SK-N-SH (cell line): ENCODE measurements at regions not wholly inside any gene's neighbourhood (a gene's known extent, or its start where the extent isn't known, plus 50 kb on each side); places are given as distances from the start of the nearest gene placed in this dataset.

Experiments
- CTCF ChIA-PET: fragments of 300-600, 350-600 bp; formaldehyde crosslinking; extraction: SDS; loops from one replicate; lab custom pipeline; 2021; lab: Yijun Ruan, JAX
- POLR2A ChIA-PET: fragments of 350-600 bp; sonication (Branson Sonifier 250); formaldehyde crosslinking; extraction: SDS; loops from one replicate; lab custom pipeline; 2020; ENCODE audit warnings: antibody characterized with exemption, inconsistent platforms; lab: Yijun Ruan, JAX
- DNase-seq: peaks from one replicate; pipeline ENCODE4 v3.0.0; 2012
- H2AFZ ChIP-seq: fragments of 200-600 bp; sonication (generic); 2 replicates; pipeline ENCODE4 v1.8.1; 2016; ENCODE audit warnings: antibody characterized with exemption, mild to moderate bottlenecking, low read depth
- H3F3A ChIP-seq: fragments of 200-600 bp; sonication (generic); replicated peaks from 2 replicates; pipeline ENCODE3; 2016; ENCODE audit warnings: antibody characterized with exemption, mild to moderate bottlenecking; ENCODE audit not compliant: insufficient read depth
- H3K27ac ChIP-seq, 2 experiments: fragments of 200-500 bp in 1 of 2; fragments of 200-600 bp in 1 of 2; sonication (Bioruptor generic) in 1 of 2; sonication (generic), shearing (Covaris generic) in 1 of 2; 2 replicates each; pipeline versions ENCODE4 v1.5.1 to v1.6.1; 2014 to 2016; ENCODE audit warnings: low read depth in 2 of 2, inconsistent platforms in 1 of 2, low read length in 1 of 2, mild to moderate bottlenecking in 1 of 2, mixed read lengths in 1 of 2
- H3K27me3 ChIP-seq: fragments of 200-600 bp; sonication (generic), shearing (Covaris generic); 2 replicates; pipeline ENCODE4 v1.6.1; 2016; ENCODE audit warnings: mixed run types; ENCODE audit not compliant: insufficient read depth
- H3K36me3 ChIP-seq, 2 experiments: fragments of 200-500 bp in 1 of 2; fragments of 200-600 bp in 1 of 2; sonication (Bioruptor generic) in 1 of 2; sonication (generic) in 1 of 2; replicated peaks in 1 of 2; 2 replicates each; pipeline versions ENCODE3 to v1.5.1; 2014 to 2016; ENCODE audit warnings: low read length in 1 of 2, mild to moderate bottlenecking in 1 of 2; ENCODE audit not compliant: insufficient read depth in 2 of 2, control insufficient read depth in 1 of 2
- H3K4me1 ChIP-seq, 2 experiments: fragments of 200-500 bp in 1 of 2; fragments of 200-600 bp in 1 of 2; sonication (Bioruptor generic) in 1 of 2; sonication (generic), shearing (Covaris generic) in 1 of 2; 2 replicates each; pipeline versions ENCODE4 v1.5.1 to v1.6.1; 2014 to 2016; ENCODE audit warnings: low read depth in 1 of 2, low read length in 1 of 2, mixed run types in 1 of 2; ENCODE audit not compliant: insufficient read depth in 2 of 2, control insufficient read depth in 1 of 2
- H3K4me2 ChIP-seq: fragments of 200-600 bp; sonication (generic), shearing (Covaris generic); 2 replicates; pipeline ENCODE4 v1.6.1; 2017; ENCODE audit warnings: mixed run types
- H3K4me3 ChIP-seq, 2 experiments: fragments of 200-500 bp in 1 of 2; fragments of 200-600 bp in 1 of 2; sonication (Bioruptor generic) in 1 of 2; sonication (generic), shearing (Covaris generic) in 1 of 2; 2 replicates each; pipeline versions ENCODE4 v1.5.1 to v1.8.1; 2014 to 2016; ENCODE audit warnings: low read depth in 2 of 2, inconsistent platforms in 1 of 2, low read length in 1 of 2, mild to moderate bottlenecking in 1 of 2, mixed read lengths in 1 of 2, moderate library complexity in 1 of 2
- H3K79me2 ChIP-seq: fragments of 200-600 bp; sonication (generic); 2 replicates; pipeline ENCODE4 v1.8.1; 2017; ENCODE audit warnings: mild to moderate bottlenecking; ENCODE audit not compliant: insufficient read depth
- H3K9ac ChIP-seq: fragments of 200-600 bp; sonication (generic); 2 replicates; pipeline ENCODE4 v1.6.1; 2017; ENCODE audit warnings: mixed run types
- H3K9me2 ChIP-seq: fragments of 200-600 bp; sonication (generic); 2 replicates; pipeline ENCODE4 v1.6.1; 2017; ENCODE audit warnings: mixed run types
- H3K9me3 ChIP-seq: fragments of 200-600 bp; sonication (generic); 2 replicates; pipeline ENCODE4 v1.6.1; 2017; ENCODE audit warnings: mixed run types, mild to moderate bottlenecking, moderate library complexity
- H4K20me1 ChIP-seq: fragments of 200-600 bp; sonication (generic); 2 replicates; pipeline ENCODE4 v1.6.1; 2017; ENCODE audit warnings: mild to moderate bottlenecking, mixed run types; ENCODE audit not compliant: insufficient read depth
- CHD2 ChIP-seq: fragments of 150-350 bp; IDR thresholded peaks from 2 replicates; pipeline ENCODE4 v1.6.1; 2018; ENCODE audit warnings: low read length; ENCODE audit not compliant: partially characterized antibody
- ELF1 ChIP-seq: IDR thresholded peaks from 2 replicates; pipeline ENCODE4 v1.4.0; 2012
- FOSL2 ChIP-seq: IDR thresholded peaks from 2 replicates; pipeline ENCODE4 v1.4.0; 2012; ENCODE audit warnings: low read depth, mild to moderate bottlenecking, moderate library complexity, borderline replicate concordance
- FOXM1 ChIP-seq: IDR thresholded peaks from 2 replicates; pipeline ENCODE4 v1.4.0; 2012; ENCODE audit warnings: low read depth, mild to moderate bottlenecking
- MAX ChIP-seq: IDR thresholded peaks from 2 replicates; pipeline ENCODE4 v1.4.0; 2012; ENCODE audit warnings: low read depth
- NFIC ChIP-seq: IDR thresholded peaks from 2 replicates; pipeline ENCODE4 v1.4.0; 2012; ENCODE audit warnings: borderline replicate concordance
- PBX3 ChIP-seq: IDR thresholded peaks from 2 replicates; pipeline ENCODE4; 2012
- POLR2AphosphoS5 ChIP-seq: IDR thresholded peaks from 2 replicates; pipeline ENCODE4 v1.6.1; 2012; ENCODE audit warnings: low read depth, low read length
- RAD21 ChIP-seq: IDR thresholded peaks from 2 replicates; pipeline ENCODE4 v1.6.1; 2012; ENCODE audit warnings: mild to moderate bottlenecking, low read length
- RXRA ChIP-seq: IDR thresholded peaks from 2 replicates; pipeline ENCODE4 v1.4.0; 2012; ENCODE audit warnings: low read depth, mild to moderate bottlenecking, borderline replicate concordance
- SIN3A ChIP-seq: IDR thresholded peaks from 2 replicates; pipeline ENCODE4 v1.6.1; 2012; ENCODE audit warnings: low read depth, mild to moderate bottlenecking, low read length, moderate library complexity, borderline replicate concordance
- SMC3 ChIP-seq: IDR thresholded peaks from 2 replicates; pipeline ENCODE4 v1.6.1; 2012; ENCODE audit warnings: low read depth, low read length, improper control_type of control experiment
- TAF1 ChIP-seq: IDR thresholded peaks from 2 replicates; pipeline ENCODE4 v1.6.1; 2012; ENCODE audit warnings: low read depth, mild to moderate bottlenecking, low read length, moderate library complexity, borderline replicate concordance
- TCF12 ChIP-seq: IDR thresholded peaks from 2 replicates; pipeline ENCODE4 v1.4.0; 2012
- WGBS: methylation state at CpG from one replicate; pipeline ENCODE4 v1.1.6; 2017; ENCODE audit warnings: low lambda C conversion rate; 5-methylcytosine and 5-hydroxymethylcytosine counted together
- TF ChIP-seq, protein P1 (sequence below): fragments of 150-350 bp; IDR thresholded peaks from 2 replicates; pipeline ENCODE4 v1.6.1; 2016; ENCODE audit warnings: mild to moderate bottlenecking, low read depth, low read length
- TF ChIP-seq, protein P2 (sequence below): fragments of 200-600 bp; sonication (generic); IDR thresholded peaks from 2 replicates; pipeline ENCODE4 v1.6.1; 2017; ENCODE audit warnings: antibody characterized with exemption, mild to moderate bottlenecking, moderate library complexity
- TF ChIP-seq, protein P3 (sequence below): IDR thresholded peaks from 2 replicates; pipeline ENCODE4 v1.4.0; 2012; ENCODE audit warnings: low read depth, borderline replicate concordance

DNA sequence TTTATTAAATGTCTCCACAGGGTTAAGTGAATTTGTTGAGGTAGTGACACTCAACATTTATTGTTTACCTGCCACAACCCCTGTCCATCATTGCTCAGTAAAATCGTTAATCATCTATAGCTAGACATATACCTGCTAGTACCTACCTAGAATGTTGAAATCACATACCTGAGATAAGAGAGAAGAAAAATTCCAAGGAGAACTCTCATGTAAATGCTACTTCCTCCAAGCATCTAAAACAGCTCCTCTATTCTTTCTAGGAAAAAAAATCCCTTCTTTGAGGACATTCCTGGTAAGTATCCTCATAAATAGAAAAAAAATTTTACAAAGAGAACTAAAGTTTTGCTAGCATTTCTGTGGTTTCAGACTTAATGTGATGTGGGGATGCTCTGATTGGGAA, 325.1 kb downstream of the DAD1 start:
- ChIA-PET CTCF (interaction anchor here (1.0 to 1.9 kb wide), 3 partner anchors 13 to 50 kb away, joined by 3 to 4 read pairs (median 3); no protein-coding TSS in a partner anchor), POLR2A (no interaction called here)
- Histone ChIP-seq H3K9me2 (no peaks in the 10 kb centered on the region), H3K4me2 (no peak overlapping the region), H3K36me3 (no peaks in the 10 kb centered on the region), H2AFZ (no peak overlapping the region), H3K9me3 (no peaks in the 10 kb centered on the region), H3K27me3 (no peaks in the 10 kb centered on the region; the same call in 1 of the 2 replicates), H3K9ac (no peak overlapping the region), H3F3A (no peaks in the 10 kb centered on the region), H3K4me3 (no peak overlapping the region), H3K4me1 (no peaks in the 10 kb centered on the region), H4K20me1 (no peaks in the 10 kb centered on the region), H3K27ac (no peak overlapping the region), H3K79me2 (no peaks in the 10 kb centered on the region)
- TF ChIP-seq RAD21 (no peak), ELF1 (no peak), RXRA (no peak), TAF1 (no peak), NFIC (no peak), POLR2AphosphoS5 (no peak), FOSL2 (no peak), CHD2 (no peak), SIN3A (no peak), TCF12 (no peak), PBX3 (no peak), FOXM1 (no peak), MAX (no peak), SMC3 (no peak)
- TF ChIP-seq, protein P1, sequence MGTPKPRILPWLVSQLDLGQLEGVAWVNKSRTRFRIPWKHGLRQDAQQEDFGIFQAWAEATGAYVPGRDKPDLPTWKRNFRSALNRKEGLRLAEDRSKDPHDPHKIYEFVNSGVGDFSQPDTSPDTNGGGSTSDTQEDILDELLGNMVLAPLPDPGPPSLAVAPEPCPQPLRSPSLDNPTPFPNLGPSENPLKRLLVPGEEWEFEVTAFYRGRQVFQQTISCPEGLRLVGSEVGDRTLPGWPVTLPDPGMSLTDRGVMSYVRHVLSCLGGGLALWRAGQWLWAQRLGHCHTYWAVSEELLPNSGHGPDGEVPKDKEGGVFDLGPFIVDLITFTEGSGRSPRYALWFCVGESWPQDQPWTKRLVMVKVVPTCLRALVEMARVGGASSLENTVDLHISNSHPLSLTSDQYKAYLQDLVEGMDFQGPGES = no peak
- TF ChIP-seq, protein P2, sequence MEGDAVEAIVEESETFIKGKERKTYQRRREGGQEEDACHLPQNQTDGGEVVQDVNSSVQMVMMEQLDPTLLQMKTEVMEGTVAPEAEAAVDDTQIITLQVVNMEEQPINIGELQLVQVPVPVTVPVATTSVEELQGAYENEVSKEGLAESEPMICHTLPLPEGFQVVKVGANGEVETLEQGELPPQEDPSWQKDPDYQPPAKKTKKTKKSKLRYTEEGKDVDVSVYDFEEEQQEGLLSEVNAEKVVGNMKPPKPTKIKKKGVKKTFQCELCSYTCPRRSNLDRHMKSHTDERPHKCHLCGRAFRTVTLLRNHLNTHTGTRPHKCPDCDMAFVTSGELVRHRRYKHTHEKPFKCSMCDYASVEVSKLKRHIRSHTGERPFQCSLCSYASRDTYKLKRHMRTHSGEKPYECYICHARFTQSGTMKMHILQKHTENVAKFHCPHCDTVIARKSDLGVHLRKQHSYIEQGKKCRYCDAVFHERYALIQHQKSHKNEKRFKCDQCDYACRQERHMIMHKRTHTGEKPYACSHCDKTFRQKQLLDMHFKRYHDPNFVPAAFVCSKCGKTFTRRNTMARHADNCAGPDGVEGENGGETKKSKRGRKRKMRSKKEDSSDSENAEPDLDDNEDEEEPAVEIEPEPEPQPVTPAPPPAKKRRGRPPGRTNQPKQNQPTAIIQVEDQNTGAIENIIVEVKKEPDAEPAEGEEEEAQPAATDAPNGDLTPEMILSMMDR = no peak
- TF ChIP-seq, protein P3, sequence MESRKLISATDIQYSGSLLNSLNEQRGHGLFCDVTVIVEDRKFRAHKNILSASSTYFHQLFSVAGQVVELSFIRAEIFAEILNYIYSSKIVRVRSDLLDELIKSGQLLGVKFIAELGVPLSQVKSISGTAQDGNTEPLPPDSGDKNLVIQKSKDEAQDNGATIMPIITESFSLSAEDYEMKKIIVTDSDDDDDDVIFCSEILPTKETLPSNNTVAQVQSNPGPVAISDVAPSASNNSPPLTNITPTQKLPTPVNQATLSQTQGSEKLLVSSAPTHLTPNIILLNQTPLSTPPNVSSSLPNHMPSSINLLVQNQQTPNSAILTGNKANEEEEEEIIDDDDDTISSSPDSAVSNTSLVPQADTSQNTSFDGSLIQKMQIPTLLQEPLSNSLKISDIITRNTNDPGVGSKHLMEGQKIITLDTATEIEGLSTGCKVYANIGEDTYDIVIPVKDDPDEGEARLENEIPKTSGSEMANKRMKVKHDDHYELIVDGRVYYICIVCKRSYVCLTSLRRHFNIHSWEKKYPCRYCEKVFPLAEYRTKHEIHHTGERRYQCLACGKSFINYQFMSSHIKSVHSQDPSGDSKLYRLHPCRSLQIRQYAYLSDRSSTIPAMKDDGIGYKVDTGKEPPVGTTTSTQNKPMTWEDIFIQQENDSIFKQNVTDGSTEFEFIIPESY = no peak
- WGBS = 0% methylated on average over 1 of the region's 1 CpG
- DNase-seq = no peak
